CD14-positive monocyte (primary cell): ENCODE measurements at regions not wholly inside any gene's neighbourhood (a gene's known extent, or its start where the extent isn't known, plus 50 kb on each side); places are given as distances from the start of the nearest gene placed in this dataset.

Source experiments
- DNase-seq, 3 donors: peaks; one replicate each; pipeline ENCODE4 v3.0.0-alpha.2; 2011 to 2022
- H2AFZ ChIP-seq: 2 replicates; pipeline ENCODE4 v1.6.0; 2012; ENCODE audit warnings: mild to moderate bottlenecking, low read depth, low read length, inconsistent platforms; ENCODE audit not compliant: insufficient read depth, poor library complexity, severe bottlenecking
- H3K27ac ChIP-seq, 2 donors: 1 replicate in 1 of 2; 2 replicates in 1 of 2; pipeline ENCODE4 v1.5.1; 2012 to 2013; ENCODE audit warnings: low read length in 2 of 2, control low read depth in 1 of 2, inconsistent platforms in 1 of 2, low read depth in 1 of 2, mild to moderate bottlenecking in 1 of 2
- H3K27me3 ChIP-seq, 2 donors: one replicate each; pipeline versions ENCODE4 v1.6.0 to v1.6.1; 2011 to 2013; ENCODE audit warnings: low read length in 2 of 2; ENCODE audit not compliant: control insufficient read depth in 2 of 2, insufficient read depth in 2 of 2
- H3K36me3 ChIP-seq, 2 donors: replicated peaks in 1 of 2; 1 replicate in 1 of 2; 2 replicates in 1 of 2; pipeline versions ENCODE4 v1.5.1 to v1.6.1; 2012 to 2013; ENCODE audit warnings: low read length in 2 of 2, control low read depth in 1 of 2, inconsistent platforms in 1 of 2, mild to moderate bottlenecking in 1 of 2; ENCODE audit not compliant: insufficient read depth in 2 of 2, control insufficient read depth in 1 of 2
- H3K4me1 ChIP-seq, 2 donors: 1 replicate in 1 of 2; 2 replicates in 1 of 2; pipeline versions ENCODE4 v1.5.1 to v1.6.1; 2012 to 2013; ENCODE audit warnings: low read length in 2 of 2, control low read depth in 1 of 2, inconsistent platforms in 1 of 2, mild to moderate bottlenecking in 1 of 2, moderate library complexity in 1 of 2; ENCODE audit not compliant: insufficient read depth in 2 of 2, control insufficient read depth in 1 of 2
- H3K4me2 ChIP-seq: replicated peaks from 2 replicates; pipeline ENCODE3; 2012; ENCODE audit warnings: low read length, moderate library complexity, mild to moderate bottlenecking; ENCODE audit not compliant: poor library complexity, severe bottlenecking; ENCODE audit errors: extremely low read depth
- H3K4me3 ChIP-seq, 3 experiments: fragments of 200-600 bp in 1 of 3; sonication (generic) in 1 of 3; replicated peaks in 1 of 3; 1 replicate in 2 of 3; 2 replicates in 1 of 3; pipeline ENCODE4 v1.5.1; 2011 to 2013; ENCODE audit warnings: low read length in 3 of 3, mild to moderate bottlenecking in 3 of 3, control low read depth in 2 of 3, low read depth in 2 of 3, inconsistent platforms in 1 of 3, moderate library complexity in 1 of 3
- H3K79me2 ChIP-seq: 2 replicates; pipeline ENCODE4 v1.6.0; 2012; ENCODE audit warnings: mild to moderate bottlenecking, control low read depth, inconsistent platforms, low read length, moderate library complexity; ENCODE audit not compliant: insufficient read depth
- H3K9ac ChIP-seq: 2 replicates; pipeline ENCODE4 v1.6.0; 2017; ENCODE audit warnings: low read length, mild to moderate bottlenecking; ENCODE audit not compliant: insufficient read depth, poor library complexity, severe bottlenecking
- H3K9me3 ChIP-seq, 2 donors: replicated peaks in 1 of 2; 1 replicate in 1 of 2; 2 replicates in 1 of 2; pipeline versions ENCODE4 v1.5.1 to v1.6.1; 2012 to 2013; ENCODE audit warnings: low read length in 2 of 2, control low read depth in 1 of 2; ENCODE audit not compliant: control insufficient read depth in 1 of 2, insufficient read depth in 1 of 2
- H4K20me1 ChIP-seq: 2 replicates; pipeline ENCODE4 v1.6.0; 2012; ENCODE audit warnings: mild to moderate bottlenecking, low read length, control low read depth, moderate library complexity; ENCODE audit not compliant: insufficient read depth
- H3K27ac Mint-ChIP-seq, 7 donors: one replicate each; pipeline ENCODE4 v1.8.0; 2020; ENCODE audit warnings: mild to moderate bottlenecking in 7 of 7, mixed read lengths in 7 of 7, moderate library complexity in 6 of 7, inconsistent platforms in 2 of 7
- H3K27me3 Mint-ChIP-seq, 3 donors: one replicate each; pipeline ENCODE4 v1.8.0; 2021 to 2022; ENCODE audit warnings: low read depth in 3 of 3, mild to moderate bottlenecking in 3 of 3, mixed read lengths in 3 of 3, moderate library complexity in 3 of 3, inconsistent platforms in 1 of 3
- H3K36me3 Mint-ChIP-seq, 2 donors: one replicate each; pipeline ENCODE4 v1.8.0; 2020; ENCODE audit warnings: mixed read lengths in 2 of 2, inconsistent platforms in 1 of 2, mild to moderate bottlenecking in 1 of 2
- H3K4me1 Mint-ChIP-seq: one replicate; pipeline ENCODE4 v1.8.0; 2020; ENCODE audit warnings: mild to moderate bottlenecking, mixed read lengths
- H3K4me3 Mint-ChIP-seq, 2 donors: one replicate each; pipeline ENCODE4 v1.8.0; 2020; ENCODE audit warnings: mild to moderate bottlenecking in 2 of 2, mixed read lengths in 2 of 2, moderate library complexity in 1 of 2
- H3K9me3 Mint-ChIP-seq, 7 donors: one replicate each; pipeline ENCODE4 v1.8.0; 2020 to 2022; ENCODE audit warnings: mixed read lengths in 7 of 7, mild to moderate bottlenecking in 6 of 7, moderate library complexity in 6 of 7, inconsistent platforms in 2 of 7
- WGBS: methylation state at CpG from one replicate; pipeline ENCODE4 v1.1.5; 2013; ENCODE audit warnings: missing lambda C conversion rate; ENCODE audit not compliant: insufficient coverage; 5-methylcytosine and 5-hydroxymethylcytosine counted together
- intact Hi-C, 2 donors: fragments of 100-400 bp; cut with micrococcal nuclease; formaldehyde crosslinking; loops; one replicate each; pipeline versions ENCODE4 v1.15.0 to v1.15.1; 2023
- TF ChIP-seq, protein P1 (sequence below): fragments of 200-600 bp; IDR thresholded peaks from one replicate; pipeline ENCODE4 v1.8.0; 2022; ENCODE audit warnings: antibody characterized with exemption, mild to moderate bottlenecking

DNA sequence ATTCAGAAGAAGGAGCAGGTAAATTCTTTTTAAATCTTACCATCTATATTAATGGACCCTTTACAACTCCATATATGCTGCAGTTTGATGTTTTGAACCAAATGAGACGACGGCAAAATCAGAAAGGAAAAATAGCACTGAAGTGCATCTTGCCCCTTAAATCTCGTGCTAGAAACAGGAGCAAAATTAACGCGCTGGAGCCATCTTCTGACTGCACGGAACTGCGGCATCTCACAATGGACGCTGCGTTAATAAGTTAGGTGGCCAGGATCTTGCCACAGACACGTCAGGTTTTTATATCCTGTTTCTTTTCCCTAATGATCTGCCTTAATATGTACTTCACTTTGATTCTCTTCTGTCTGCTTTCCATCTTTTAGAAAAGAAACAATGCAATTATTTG, 354.5 kb downstream of the TFEC start:
- no peak overlapping the region for H3K27ac ChIP-seq

DNA sequence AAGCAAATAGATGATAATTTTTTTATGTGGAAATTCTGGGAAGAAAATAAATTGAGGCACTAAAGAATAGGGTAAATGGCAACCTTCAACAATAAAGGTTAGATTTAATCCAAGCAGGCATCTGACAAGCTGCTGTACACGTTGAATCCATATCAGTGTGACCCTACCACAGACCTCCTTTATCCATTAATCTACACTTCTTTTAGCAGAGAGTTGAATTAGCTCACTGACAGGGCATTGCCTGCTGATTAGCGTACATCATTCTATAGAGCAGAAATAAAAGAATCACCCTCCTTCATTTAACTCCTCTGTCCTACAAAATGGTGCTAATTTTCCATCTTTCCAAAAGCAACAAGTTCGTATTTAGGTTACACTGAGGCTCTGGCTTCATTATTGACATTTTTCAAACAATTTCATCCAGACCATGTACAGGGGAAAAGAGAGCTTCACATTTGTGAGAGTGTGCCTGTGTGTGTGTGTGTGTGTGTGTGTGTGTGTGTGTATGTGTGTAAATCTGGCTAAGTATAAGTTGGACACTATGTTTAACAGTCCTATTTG, 356.0 kb downstream of the TFEC start:
- Histone ChIP-seq H3K27ac (no peak overlapping the region), H3K27me3 (no peaks in the 10 kb centered on the region), H3K4me3 (no peak overlapping the region), H3K4me2 (no peak overlapping the region), H3K9ac (no peak overlapping the region), H3K36me3 (no peaks in the 10 kb centered on the region), H2AFZ (no peak overlapping the region), H3K4me1 (no peaks in the 10 kb centered on the region), H3K79me2 (no peaks in the 10 kb centered on the region), H3K9me3 (no peaks in the 10 kb centered on the region), H4K20me1 (no peaks in the 10 kb centered on the region)
- H3K4me3 Mint-ChIP-seq, result no peak overlapping the region
- 80% methylated on average over 2 of the region's 3 CpGs for WGBS
- TF ChIP-seq, protein P1, sequence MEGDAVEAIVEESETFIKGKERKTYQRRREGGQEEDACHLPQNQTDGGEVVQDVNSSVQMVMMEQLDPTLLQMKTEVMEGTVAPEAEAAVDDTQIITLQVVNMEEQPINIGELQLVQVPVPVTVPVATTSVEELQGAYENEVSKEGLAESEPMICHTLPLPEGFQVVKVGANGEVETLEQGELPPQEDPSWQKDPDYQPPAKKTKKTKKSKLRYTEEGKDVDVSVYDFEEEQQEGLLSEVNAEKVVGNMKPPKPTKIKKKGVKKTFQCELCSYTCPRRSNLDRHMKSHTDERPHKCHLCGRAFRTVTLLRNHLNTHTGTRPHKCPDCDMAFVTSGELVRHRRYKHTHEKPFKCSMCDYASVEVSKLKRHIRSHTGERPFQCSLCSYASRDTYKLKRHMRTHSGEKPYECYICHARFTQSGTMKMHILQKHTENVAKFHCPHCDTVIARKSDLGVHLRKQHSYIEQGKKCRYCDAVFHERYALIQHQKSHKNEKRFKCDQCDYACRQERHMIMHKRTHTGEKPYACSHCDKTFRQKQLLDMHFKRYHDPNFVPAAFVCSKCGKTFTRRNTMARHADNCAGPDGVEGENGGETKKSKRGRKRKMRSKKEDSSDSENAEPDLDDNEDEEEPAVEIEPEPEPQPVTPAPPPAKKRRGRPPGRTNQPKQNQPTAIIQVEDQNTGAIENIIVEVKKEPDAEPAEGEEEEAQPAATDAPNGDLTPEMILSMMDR, result no peak
- H3K27ac Mint-ChIP-seq, result no peak overlapping the region
- H3K4me1 Mint-ChIP-seq, result no peaks in the 10 kb centered on the region
- H3K9me3 Mint-ChIP-seq, result no peaks in the 10 kb centered on the region
- no peaks in the 10 kb centered on the region for H3K36me3 Mint-ChIP-seq
- H3K27me3 Mint-ChIP-seq, result peaks cover 0 to 3% (median 0%) of the 10 kb centered on the region in 3 donors
- intact Hi-C loops, result no loop called here
- DNase-seq, result no peak

More for the DNA sequence above, 354.5 kb downstream of the TFEC start:
- no peaks in the 10 kb centered on the region for H3K79me2 ChIP-seq
- no peaks in the 10 kb centered on the region for H3K9me3 ChIP-seq
- no peak overlapping the region for H3K4me2 ChIP-seq
- no peaks in the 10 kb centered on the region for H3K36me3 ChIP-seq
- no peaks in the 10 kb centered on the region for H3K4me1 ChIP-seq
- H3K27me3 ChIP-seq, result no peaks in the 10 kb centered on the region
- H3K9ac ChIP-seq, result no peak overlapping the region
- 88% methylated on average over 9 of the region's 10 CpGs for WGBS
- H2AFZ ChIP-seq, result no peak overlapping the region
- Mint-ChIP-seq H3K4me3 (no peak overlapping the region), H3K4me1 (no peaks in the 10 kb centered on the region), H3K9me3 (no peaks in the 10 kb centered on the region), H3K27ac (no peak overlapping the region), H3K27me3 (no peaks in the 10 kb centered on the region), H3K36me3 (no peaks in the 10 kb centered on the region)
- intact Hi-C loops, result no loop called here
- TF ChIP-seq, protein P1, result no peak
- no peak for DNase-seq
- no peak overlapping the region for H3K4me3 ChIP-seq
- H4K20me1 ChIP-seq, result no peaks in the 10 kb centered on the region
